OCI-LY7 (cell line): ENCODE measurements at regions not wholly inside any gene's neighbourhood (a gene's known extent, or its start where the extent isn't known, plus 50 kb on each side); places are given as distances from the start of the nearest gene placed in this dataset.

Experiments used
- CTCF ChIP-seq: fragments of 200-600 bp; sonication (generic); conservative IDR thresholded peaks from 2 replicates; pipeline ENCODE4 v1.5.1; 2014; ENCODE audit warnings: mild to moderate bottlenecking, antibody characterized with exemption, low read length, moderate library complexity, mixed read lengths
- EZH2phosphoT487 ChIP-seq: fragments of 200-600 bp; sonication (generic); IDR thresholded peaks from 2 replicates; pipeline ENCODE4 v1.6.1; 2018; ENCODE audit warnings: low read depth, borderline replicate concordance, mild to moderate bottlenecking, mixed run types, antibody characterized with exemption, low read length, moderate library complexity, mixed read lengths

DNA sequence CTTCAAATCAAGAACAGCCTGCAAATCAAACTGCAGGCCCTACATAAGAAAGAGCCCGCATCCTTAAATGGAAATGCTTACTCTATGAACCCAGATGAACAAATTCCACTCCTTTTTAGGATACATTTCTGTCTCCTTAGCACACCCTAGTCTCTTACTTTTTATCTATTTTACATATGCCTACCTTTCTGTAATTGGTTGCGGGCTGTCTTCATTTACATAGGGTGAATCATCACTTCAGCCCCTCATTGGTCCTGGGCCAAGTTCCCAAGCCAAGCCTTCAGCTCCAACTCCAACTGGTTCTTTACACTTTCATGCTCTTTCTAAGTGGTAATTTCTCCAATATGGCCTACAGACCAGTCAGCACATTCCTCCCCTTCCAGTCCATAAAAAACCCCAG lies 219.3 kb downstream of the TRAM1L1 start:
- TF ChIP-seq CTCF (no peak), EZH2phosphoT487 (no peak)
